ENCODE measurements at regions not wholly inside any gene's neighbourhood (a gene's known extent, or its start where the extent isn't known, plus 50 kb on each side); places are given as distances from the start of the nearest gene placed in this dataset.

GRCh38 chr11:70804139-70804837, 406.0 kb downstream of the CTTN start:
- POLR2A ChIA-PET, result no interaction called here

DNA sequence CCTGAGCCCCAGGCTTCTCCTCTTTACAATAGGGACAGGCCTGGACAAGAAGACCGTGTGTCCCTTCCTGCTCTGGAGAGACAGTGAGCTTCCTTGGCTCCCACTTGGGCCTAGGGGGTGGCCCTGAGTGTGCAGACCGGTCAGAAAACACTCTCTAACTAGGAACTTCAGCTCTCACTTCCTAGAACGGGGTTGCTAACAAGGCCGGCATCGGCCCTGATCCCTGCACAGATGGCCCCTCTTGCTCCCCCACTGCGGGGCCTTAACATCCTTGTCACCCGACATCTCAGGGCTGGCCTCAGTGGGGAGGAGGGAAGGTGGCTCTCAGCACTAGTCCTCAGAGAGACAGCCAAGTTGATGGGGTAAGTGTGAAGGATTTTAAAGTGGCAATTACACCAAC, 406.9 kb downstream of the CTTN start:
- POLR2A ChIA-PET, result no interaction called here
- CTCF ChIA-PET, result no interaction called here

More at GRCh38 chr11:70804139-70804837, 406.0 kb downstream of the CTTN start:
- CTCF ChIA-PET, result no interaction called here

DNA sequence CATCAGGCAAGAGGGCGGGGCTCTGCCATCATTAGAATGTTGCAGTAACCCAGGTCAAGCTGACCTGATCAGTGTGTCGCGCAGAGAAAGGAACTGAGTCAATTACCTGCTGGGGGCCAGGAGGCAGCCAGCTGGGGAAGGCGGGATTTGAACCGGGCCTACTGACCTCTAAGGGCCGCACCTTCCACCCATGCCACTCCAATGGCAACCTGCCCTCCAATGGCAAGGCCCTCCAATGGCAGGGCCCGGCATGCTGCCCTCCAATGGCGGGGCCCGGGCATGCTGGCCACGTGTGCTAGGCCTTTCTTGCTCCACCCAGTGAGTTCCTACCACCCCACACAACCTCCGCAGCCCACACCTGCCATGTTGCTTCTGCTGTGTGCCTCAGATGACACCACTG, 407.6 kb downstream of the CTTN start:
- CTCF ChIA-PET, result no interaction called here
- POLR2A ChIA-PET, result no interaction called here

DNA sequence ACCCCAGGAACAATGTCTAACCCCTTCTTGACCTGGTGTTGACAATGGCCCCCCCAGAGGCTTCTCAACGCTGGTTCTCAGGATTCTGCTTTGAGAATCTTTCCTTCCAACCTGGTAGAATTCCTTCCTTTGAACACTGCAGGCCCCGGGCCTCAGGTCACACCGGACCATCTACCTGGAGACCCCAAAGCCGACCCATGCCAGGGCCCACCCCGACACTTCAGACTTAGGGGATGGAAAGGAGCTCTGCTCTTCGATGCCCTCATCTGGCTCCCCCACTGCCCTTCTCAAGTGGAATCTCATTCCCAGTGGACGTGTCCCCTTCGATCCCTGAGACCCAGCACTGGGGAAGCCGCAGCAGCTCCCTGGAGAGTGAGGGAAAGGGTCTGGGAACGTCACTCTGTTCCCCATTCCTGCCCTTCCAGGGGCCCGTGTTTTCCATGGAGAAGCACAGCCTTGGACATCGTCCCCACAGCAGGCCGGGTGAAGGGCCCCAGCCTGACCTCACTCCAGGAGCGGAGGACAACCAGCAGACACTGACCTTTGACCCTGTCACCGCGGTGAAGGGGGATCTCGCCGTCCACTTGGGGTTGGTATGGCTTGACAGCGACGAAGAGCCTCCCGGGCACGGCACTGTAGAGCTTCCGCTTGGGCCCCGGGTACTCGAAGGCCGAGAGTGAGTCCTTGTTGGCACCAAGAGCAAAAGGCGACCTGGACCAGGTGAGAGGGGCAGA, 408.3 kb downstream of the CTTN start:
- POLR2A ChIA-PET, result no interaction called here
- CTCF ChIA-PET, result no interaction called here

DNA sequence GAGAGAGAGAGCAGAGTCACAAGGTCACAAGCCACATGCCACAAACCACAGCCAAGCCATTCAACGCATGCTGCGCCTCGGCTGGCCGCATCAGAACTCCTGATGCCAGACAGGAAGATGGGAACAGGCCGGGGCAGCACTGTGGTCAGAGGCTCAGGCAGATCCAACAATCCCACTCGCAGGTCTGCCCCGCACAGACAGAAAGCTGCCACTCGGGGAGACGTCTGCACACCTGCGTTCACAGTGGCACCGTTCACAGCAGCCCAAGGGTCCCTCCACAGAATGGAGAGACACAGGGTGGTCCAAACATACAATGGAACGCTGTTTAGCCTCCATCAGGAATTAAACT, 408.8 kb downstream of the CTTN start:
- ChIA-PET CTCF (no interaction called here), POLR2A (no interaction called here)

GRCh38 chr11:70808686-70809375, 410.5 kb downstream of the CTTN start:
- CTCF ChIA-PET, result no interaction called here
- POLR2A ChIA-PET, result no interaction called here

- ChIA-PET POLR2A (no interaction called here), CTCF (no interaction called here)
These were observed 411.8 kb downstream of the CTTN start for GRCh38 chr11:70810133-70810532.

DNA sequence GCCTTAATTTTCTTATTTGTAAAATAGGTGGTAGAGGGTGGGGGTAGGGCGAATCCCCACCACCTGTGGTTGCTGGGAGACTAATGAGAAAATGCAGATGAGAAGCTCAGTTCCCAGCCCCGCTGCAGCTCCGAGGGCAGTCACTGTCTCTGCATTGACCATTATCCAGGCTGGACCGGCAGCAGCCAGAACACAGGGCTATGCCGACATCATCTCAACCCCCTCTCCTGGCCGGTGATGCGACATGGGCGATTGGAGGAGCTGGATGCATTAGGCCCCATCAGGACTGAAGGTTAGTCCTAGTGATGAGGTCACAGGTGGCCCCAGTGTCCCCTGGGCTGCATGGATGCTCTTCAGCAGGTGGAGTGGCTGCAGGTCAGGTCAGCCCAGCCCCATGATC, 412.4 kb downstream of the CTTN start:
- ChIA-PET CTCF (no interaction called here), POLR2A (no interaction called here)

DNA sequence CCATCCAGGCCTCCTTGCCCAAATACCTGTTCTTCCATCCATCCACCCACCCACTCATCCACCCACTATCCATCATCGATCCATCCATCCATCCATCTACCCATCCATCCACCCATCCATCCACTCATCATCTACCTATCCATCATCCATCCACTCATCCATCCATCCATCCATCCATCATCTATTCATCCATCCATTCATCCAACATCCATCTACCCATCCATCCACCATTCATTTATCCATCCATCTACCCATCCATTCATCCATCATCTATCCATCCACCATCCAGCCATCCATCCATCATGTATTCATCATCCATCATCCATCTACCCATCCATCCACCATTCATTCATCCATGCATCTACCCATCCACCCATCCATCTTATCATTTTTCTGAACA, 413.2 kb downstream of the CTTN start:
- ChIA-PET CTCF (no interaction called here), POLR2A (no interaction called here)

- CTCF ChIA-PET, result no interaction called here
- POLR2A ChIA-PET, result no interaction called here
These were observed 413.6 kb downstream of the CTTN start for GRCh38 chr11:70811915-70812314.

GRCh38 chr11:70812472-70812871, 414.1 kb downstream of the CTTN start:
- ChIA-PET CTCF (no interaction called here), POLR2A (no interaction called here)

DNA sequence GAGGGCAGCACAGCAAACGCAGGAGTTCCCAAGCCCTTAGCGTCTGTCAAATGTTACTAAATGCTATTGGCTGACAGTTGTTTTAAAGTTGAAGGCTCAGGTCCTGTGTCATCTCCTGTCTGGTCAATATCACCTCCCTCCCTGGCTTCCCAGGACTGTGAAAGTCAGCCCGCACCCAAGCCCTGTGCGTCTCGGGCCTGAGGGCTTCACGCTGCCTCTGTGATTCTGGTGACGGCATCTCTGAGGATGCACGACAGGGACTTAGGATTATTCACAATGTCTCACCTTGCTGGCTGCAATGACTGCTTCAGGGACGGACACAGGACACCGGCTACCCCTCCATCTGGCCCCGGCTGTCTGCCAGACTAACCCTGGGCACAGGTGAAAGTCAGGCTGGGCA, 415.3 kb downstream of the CTTN start:
- CTCF ChIA-PET, result no interaction called here
- POLR2A ChIA-PET, result no interaction called here

DNA sequence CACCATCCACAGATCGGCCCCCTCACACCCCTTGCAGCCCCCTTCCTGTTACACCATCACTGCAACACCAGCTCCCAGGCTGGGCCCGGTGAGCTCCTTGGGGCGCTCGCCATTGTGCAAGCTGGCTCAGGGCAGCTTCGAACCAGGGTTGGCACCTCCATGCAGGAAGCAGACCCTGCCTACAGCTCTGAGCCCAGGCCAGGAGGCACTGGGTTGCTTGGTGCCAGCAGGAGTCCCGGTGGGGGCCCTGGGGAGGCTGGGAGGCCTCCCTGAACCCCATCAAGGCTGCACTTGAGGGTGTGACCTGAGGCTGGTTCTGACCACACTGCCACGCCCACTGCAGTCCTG, 417.1 kb downstream of the CTTN start:
- ChIA-PET CTCF (interaction anchor here (1.1 kb wide), 1 partner anchor 121 kb away, joined by 4 read pairs; no protein-coding TSS in a partner anchor), POLR2A (no interaction called here)

- CTCF ChIA-PET, result no interaction called here
- POLR2A ChIA-PET, result no interaction called here
These were observed 417.9 kb downstream of the CTTN start for GRCh38 chr11:70816156-70816678.

- ChIA-PET CTCF (interaction anchor here (1.4 kb wide), 1 partner anchor 66 kb away, joined by 4 read pairs; no protein-coding TSS in a partner anchor), POLR2A (no interaction called here)
These were observed 420.0 kb downstream of the CTTN start for GRCh38 chr11:70818351-70818750.

DNA sequence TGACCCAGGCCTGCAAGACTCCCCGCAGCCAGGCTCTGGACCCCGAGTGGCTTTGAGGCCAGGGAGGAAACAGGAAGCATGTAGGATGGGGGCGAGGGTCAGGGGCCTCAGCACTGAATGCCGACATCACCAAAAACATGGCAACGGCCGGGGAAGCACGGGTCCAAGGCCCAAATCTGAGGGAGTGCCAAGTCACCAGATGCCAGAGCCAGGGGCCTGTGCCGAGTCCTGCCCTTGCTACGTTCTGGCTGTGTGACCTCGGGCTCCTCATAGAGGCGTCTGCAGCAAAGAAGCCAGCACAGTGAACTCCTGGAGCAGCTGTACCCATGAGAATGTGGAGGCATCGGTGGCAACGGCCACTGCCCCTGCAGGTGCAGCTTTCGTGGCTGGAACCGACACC, 420.7 kb downstream of the CTTN start:
- ChIA-PET CTCF (interaction anchor here (1.4 kb wide), 1 partner anchor 67 kb away, joined by 4 read pairs; no protein-coding TSS in a partner anchor), POLR2A (no interaction called here)

DNA sequence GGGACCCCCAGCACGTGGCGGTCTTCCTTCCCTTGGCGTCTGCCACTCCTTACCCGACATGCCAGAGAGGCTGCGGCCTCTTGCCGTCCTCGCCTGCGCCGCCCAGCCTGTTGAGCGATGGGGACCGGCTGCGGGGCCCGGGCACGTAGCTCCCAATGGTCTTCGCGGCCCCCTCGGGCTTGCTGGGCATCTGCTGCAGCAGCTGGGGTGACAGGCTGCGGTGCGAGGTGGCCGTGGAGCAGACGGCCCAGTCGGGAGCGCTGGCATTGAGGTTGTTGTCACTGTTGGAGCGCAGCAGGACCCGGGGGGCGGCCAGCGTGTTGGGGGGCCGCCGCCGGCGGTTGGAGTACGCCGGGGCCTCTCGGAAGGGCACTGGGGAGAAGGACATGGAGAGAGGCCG, 422.0 kb downstream of the CTTN start:
- ChIA-PET CTCF (no interaction called here), POLR2A (no interaction called here)

DNA sequence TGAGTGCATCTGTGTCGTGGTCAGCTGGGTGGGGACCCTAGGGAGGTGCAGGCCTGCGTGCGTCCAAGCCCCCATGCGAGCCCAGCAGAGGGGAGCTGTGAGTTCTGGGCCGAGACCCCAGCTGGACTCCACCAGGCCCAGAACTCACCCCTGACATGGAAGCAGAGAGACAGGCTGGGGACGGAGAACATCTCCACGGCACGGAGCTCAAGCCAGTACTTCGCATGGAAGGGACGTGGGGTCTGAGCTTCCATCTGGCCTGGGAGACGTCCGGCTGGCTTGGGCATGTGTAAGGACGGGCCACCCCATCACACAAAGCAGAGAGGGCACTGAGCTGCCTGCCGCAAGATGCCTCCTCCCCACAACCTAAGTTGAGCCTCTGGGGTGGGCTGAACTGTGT, 422.4 kb downstream of the CTTN start:
- ChIA-PET CTCF (no interaction called here), POLR2A (no interaction called here)

DNA sequence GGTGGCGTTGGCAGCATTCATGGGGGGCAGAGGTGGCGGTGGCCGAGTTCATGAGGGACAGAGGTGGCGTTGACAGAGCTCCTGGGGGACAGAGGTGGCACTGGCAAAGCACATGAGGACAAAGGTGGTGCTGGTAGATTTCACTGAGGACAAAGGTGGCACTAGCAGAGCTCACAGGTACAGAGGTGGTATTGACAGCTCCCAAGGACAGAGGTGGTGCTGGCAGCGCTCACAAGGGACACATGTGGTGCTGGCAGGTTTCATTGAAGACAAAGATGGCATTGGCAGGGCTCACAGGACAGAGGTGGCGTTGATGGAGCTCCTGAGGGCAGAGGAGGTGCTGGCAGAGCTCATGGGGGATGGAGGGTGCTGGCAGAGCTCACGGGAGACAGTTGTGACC, 425.4 kb downstream of the CTTN start:
- ChIA-PET POLR2A (no interaction called here), CTCF (no interaction called here)

GRCh38 chr11:70824605-70825245, 426.4 kb downstream of the CTTN start:
- ChIA-PET POLR2A (no interaction called here), CTCF (no interaction called here)
